Astrocyte (in vitro differentiated cells and primary cell): ENCODE measurements at regions not wholly inside any gene's neighbourhood (a gene's known extent, or its start where the extent isn't known, plus 50 kb on each side); places are given as distances from the start of the nearest gene placed in this dataset.

ENCODE experiments used
- EZH2 ChIP-seq: IDR thresholded peaks from 2 replicates; pipeline ENCODE4 v1.6.1; 2012; ENCODE audit warnings: mild to moderate bottlenecking, low read length, inconsistent platforms; ENCODE audit not compliant: insufficient read depth
- TF ChIP-seq, protein P1 (sequence below): IDR thresholded peaks from 2 replicates; pipeline ENCODE4 v1.5.1; 2011; ENCODE audit warnings: low read depth, mild to moderate bottlenecking, inconsistent platforms, low read length, moderate library complexity; ENCODE audit not compliant: insufficient read depth

DNA sequence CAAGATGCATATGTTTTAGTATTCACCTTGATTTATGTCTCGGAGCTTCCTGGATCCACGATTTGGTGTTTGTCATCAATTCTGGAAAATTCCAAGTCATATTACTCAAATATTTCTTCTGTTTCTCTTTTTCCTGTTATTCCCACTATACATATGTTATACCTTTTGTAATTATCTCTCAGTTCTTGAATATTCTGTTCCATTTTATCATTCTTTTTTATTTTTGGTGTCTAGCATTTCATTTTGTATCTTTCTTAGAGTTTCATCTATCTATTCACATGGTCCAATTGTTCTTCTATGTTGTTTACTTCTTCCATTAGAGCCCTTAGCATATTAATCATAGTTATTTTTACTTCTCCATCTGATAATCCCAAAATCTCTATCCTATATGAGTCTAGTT is 637.8 kb upstream of the GRAMD2B start:
- TF ChIP-seq, protein P1, sequence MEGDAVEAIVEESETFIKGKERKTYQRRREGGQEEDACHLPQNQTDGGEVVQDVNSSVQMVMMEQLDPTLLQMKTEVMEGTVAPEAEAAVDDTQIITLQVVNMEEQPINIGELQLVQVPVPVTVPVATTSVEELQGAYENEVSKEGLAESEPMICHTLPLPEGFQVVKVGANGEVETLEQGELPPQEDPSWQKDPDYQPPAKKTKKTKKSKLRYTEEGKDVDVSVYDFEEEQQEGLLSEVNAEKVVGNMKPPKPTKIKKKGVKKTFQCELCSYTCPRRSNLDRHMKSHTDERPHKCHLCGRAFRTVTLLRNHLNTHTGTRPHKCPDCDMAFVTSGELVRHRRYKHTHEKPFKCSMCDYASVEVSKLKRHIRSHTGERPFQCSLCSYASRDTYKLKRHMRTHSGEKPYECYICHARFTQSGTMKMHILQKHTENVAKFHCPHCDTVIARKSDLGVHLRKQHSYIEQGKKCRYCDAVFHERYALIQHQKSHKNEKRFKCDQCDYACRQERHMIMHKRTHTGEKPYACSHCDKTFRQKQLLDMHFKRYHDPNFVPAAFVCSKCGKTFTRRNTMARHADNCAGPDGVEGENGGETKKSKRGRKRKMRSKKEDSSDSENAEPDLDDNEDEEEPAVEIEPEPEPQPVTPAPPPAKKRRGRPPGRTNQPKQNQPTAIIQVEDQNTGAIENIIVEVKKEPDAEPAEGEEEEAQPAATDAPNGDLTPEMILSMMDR, result no peak
- no peak for TF ChIP-seq EZH2
